ENCODE measurements at regions not wholly inside any gene's neighbourhood (a gene's known extent, or its start where the extent isn't known, plus 50 kb on each side); places are given as distances from the start of the nearest gene placed in this dataset.
"Not testable (repeated sequence)": the region's sequence is repeated elsewhere in the genome, so short reads cannot be mapped to it uniquely, and the experiment has no call there.

GRCh38 chr3:177358977-177359592 lies 161.8 kb upstream of the TBL1XR1 start:
- peaks cover 70% of the 10 kb centered on the region for H3K4me1 Mint-ChIP-seq (ENCODE audit: unreplicated experiment)
- H3K27ac Mint-ChIP-seq (ENCODE audit: unreplicated experiment) = peak overlapping the region; percentile 94
- H3K9me3 Mint-ChIP-seq (ENCODE audit: unreplicated experiment) = no peaks in the 10 kb centered on the region
- DNase-seq (ENCODE audit: extremely low spot score, unreplicated experiment) = no peak
- H3K36me3 Mint-ChIP-seq (ENCODE audit: unreplicated experiment) = no peaks in the 10 kb centered on the region
- peak overlapping the region; percentile 38 for H3K4me3 Mint-ChIP-seq (ENCODE audit: unreplicated experiment)
- no peak for TF ChIP-seq CTCF (IDR thresholded peaks at IDR 0.05)
- no peaks in the 10 kb centered on the region for H3K27me3 Mint-ChIP-seq (ENCODE audit: unreplicated experiment)

GRCh38 chr3:177359593-177360357 lies 162.5 kb upstream of the TBL1XR1 start:
- Mint-ChIP-seq H3K27ac (ENCODE audit: unreplicated experiment) (peak overlapping the region; percentile 94), H3K27me3 (ENCODE audit: unreplicated experiment) (no peaks in the 10 kb centered on the region), H3K4me1 (ENCODE audit: unreplicated experiment) (peaks cover 70% of the 10 kb centered on the region), H3K36me3 (ENCODE audit: unreplicated experiment) (no peaks in the 10 kb centered on the region), H3K4me3 (ENCODE audit: unreplicated experiment) (peak overlapping the region; percentile 62), H3K9me3 (ENCODE audit: unreplicated experiment) (no peaks in the 10 kb centered on the region)
- TF ChIP-seq CTCF (IDR thresholded peaks at IDR 0.05) = peak; percentile 14
- peak; percentile 98 for DNase-seq (ENCODE audit: extremely low spot score, unreplicated experiment)

- TF ChIP-seq CTCF (IDR thresholded peaks at IDR 0.05) = no peak
- Mint-ChIP-seq H3K4me3 (ENCODE audit: unreplicated experiment) (no peak overlapping the region), H3K27me3 (ENCODE audit: unreplicated experiment) (no peaks in the 10 kb centered on the region), H3K36me3 (ENCODE audit: unreplicated experiment) (no peaks in the 10 kb centered on the region), H3K4me1 (ENCODE audit: unreplicated experiment) (peaks cover 65% of the 10 kb centered on the region), H3K27ac (ENCODE audit: unreplicated experiment) (peak overlapping the region; percentile 94), H3K9me3 (ENCODE audit: unreplicated experiment) (no peaks in the 10 kb centered on the region)
- DNase-seq (ENCODE audit: extremely low spot score, unreplicated experiment) = no peak
These were observed 164.0 kb upstream of the TBL1XR1 start for GRCh38 chr3:177361081-177361938.

DNA sequence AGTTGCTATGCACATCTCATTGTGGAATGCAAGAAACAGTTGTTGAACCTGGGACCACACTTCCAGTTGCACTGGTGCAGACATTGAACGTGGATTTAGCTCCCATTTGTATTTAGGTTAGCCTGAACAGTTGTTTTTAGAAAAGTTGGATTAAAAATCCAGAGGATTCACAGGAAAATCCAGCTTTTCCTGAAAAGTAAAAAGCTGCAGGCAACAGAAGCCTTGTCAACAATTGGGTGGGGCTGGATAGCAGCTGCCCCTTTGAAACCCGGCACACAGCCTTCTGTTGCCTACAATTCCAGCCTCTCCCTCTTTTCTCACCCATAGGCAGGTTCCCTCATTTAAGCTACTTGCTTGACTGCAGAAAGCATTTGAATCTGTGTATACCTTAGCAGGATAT lies 165.3 kb upstream of the TBL1XR1 start:
- H3K4me3 Mint-ChIP-seq (ENCODE audit: unreplicated experiment) = no peak overlapping the region
- no peak for DNase-seq (ENCODE audit: extremely low spot score, unreplicated experiment)
- H3K4me1 Mint-ChIP-seq (ENCODE audit: unreplicated experiment) = peaks cover 58% of the 10 kb centered on the region
- H3K27me3 Mint-ChIP-seq (ENCODE audit: unreplicated experiment) = no peaks in the 10 kb centered on the region
- no peaks in the 10 kb centered on the region for H3K9me3 Mint-ChIP-seq (ENCODE audit: unreplicated experiment)
- TF ChIP-seq CTCF (IDR thresholded peaks at IDR 0.05) = no peak
- H3K27ac Mint-ChIP-seq (ENCODE audit: unreplicated experiment) = peak overlapping the region; percentile 64
- no peaks in the 10 kb centered on the region for H3K36me3 Mint-ChIP-seq (ENCODE audit: unreplicated experiment)

DNA sequence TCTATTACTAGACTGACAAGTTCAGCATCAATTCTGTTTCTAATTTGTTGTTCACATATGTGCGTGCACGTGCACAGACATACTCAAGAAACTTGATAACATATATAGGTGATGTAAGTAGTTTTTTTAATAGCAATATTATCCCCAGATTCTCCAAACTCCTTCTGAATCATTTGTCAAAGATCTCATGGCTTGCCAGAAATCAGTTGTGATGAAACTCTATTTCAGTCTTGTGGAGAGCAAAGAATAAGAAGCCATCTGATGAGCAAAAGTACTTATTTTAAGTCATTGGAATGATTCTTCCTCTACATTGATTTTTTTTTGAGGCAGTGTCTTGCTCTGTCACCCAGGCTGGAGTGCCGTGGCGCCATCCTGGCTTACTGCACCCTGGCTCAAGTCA lies 167.0 kb upstream of the TBL1XR1 start:
- no peaks in the 10 kb centered on the region for H3K36me3 Mint-ChIP-seq (ENCODE audit: unreplicated experiment)
- no peaks in the 10 kb centered on the region for H3K27me3 Mint-ChIP-seq (ENCODE audit: unreplicated experiment)
- no peaks in the 10 kb centered on the region for H3K9me3 Mint-ChIP-seq (ENCODE audit: unreplicated experiment)
- no peak overlapping the region for H3K4me3 Mint-ChIP-seq (ENCODE audit: unreplicated experiment)
- no peak for DNase-seq (ENCODE audit: extremely low spot score, unreplicated experiment)
- no peak overlapping the region for H3K27ac Mint-ChIP-seq (ENCODE audit: unreplicated experiment)
- no peak for TF ChIP-seq CTCF (IDR thresholded peaks at IDR 0.05)
- H3K4me1 Mint-ChIP-seq (ENCODE audit: unreplicated experiment) = peaks cover 44% of the 10 kb centered on the region

- H3K27me3 Mint-ChIP-seq (ENCODE audit: unreplicated experiment); H3K36me3 Mint-ChIP-seq (ENCODE audit: unreplicated experiment); H3K9me3 Mint-ChIP-seq (ENCODE audit: unreplicated experiment); DNase-seq (ENCODE audit: extremely low spot score, unreplicated experiment); H3K27ac Mint-ChIP-seq (ENCODE audit: unreplicated experiment); H3K4me3 Mint-ChIP-seq (ENCODE audit: unreplicated experiment): not testable (repeated sequence)
- H3K4me1 Mint-ChIP-seq (ENCODE audit: unreplicated experiment) = peaks cover 34% of the 10 kb centered on the region
These were observed 168.0 kb upstream of the TBL1XR1 start for GRCh38 chr3:177365294-177365693.
